KG1 (cell line): ENCODE measurements at regions not wholly inside any gene's neighbourhood (a gene's known extent, or its start where the extent isn't known, plus 50 kb on each side); places are given as distances from the start of the nearest gene placed in this dataset.
"Not testable (repeated sequence)": the region's sequence is repeated elsewhere in the genome, so short reads cannot be mapped to it uniquely, and the experiment has no call there.

Source experiments
- DNase-seq: peaks from one replicate; lab custom pipeline; 2025; lab: John Stamatoyannopoulos, UW

DNA sequence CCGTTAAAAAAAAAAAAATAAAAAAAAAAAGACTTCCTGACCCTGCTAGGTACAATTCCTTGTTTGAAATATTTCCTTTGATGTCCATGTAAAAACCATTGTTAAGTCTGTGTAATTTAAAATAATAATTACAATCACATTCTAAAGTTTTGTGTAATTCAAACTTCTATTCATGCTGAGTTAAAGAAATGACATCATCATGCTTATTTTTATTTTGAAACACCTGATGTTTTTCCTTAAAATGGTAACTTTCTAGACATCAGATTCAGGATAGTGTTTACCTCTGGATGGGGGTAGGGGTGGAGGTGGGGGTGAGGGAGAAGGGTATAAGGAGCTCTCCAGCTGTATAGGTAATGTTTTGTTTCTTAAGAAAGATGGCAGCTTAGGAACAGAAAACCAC, 92.8 kb downstream of the ADCYAP1 start:
- no peak for DNase-seq

DNA sequence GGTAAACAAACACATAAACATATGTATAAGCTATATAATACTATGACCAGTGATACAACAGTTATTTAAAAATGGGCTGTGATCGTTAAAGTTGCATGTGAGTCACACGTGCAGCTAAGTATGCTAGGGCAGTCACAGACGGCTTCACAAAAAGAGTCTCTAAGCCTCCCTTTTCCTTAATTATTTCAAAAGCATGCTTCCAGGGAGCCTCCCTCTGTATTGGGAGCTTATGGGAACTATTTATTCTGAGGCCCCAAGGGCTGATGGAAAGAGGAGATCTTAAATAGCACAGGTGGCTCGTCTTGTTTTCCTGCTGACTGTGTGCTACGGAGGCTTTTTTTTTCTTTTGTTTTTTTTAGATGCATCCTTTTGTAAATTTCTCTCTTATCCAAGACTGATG, 94.3 kb downstream of the ADCYAP1 start:
- DNase-seq: no peak

- DNase-seq: no peak
These were observed 98.0 kb downstream of the ADCYAP1 start for GRCh38 chr18:1002653-1003178.

DNA sequence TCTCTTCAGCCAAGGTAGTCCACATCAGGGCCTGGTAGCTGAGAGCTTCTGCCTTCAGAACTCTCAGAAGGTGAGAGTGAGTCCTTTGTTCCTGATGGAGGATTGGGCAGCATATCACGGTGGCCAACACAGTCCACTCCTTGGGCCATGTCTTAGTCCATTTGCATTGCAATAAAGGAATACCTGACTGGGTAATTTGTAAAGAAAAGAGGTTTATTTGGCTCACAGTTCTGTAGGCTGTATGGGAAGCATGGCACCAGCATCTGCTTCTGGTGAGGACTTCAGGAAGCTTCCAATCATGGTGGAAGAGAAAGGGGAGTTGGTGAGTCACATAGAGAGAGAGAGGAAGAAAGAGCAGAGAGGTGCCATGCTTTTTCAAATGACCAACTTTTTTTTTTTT, 98.8 kb downstream of the ADCYAP1 start:
- DNase-seq: no peak

GRCh38 chr18:1006304-1006703, 101.6 kb downstream of the ADCYAP1 start:
- DNase-seq: no peak

DNA sequence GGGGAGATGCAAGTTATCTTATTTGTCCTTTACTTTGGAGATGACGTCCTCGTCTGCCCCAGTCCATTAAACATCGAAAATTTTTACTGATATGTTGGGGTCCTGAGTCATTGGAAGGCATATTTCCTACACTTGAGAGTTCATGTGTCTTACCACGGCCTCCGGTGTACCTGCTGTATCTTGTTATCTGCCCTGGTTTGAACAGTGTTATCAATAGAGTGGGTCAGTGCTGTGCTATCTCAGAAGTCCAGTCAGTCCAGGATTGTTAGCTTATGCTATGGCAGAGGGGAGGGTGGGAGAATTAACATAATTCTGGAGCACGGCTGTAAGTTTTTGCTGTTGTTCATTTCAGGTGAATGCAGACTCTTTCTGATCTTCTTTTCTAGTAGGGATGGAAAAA, 102.3 kb downstream of the ADCYAP1 start:
- no peak for DNase-seq

DNA sequence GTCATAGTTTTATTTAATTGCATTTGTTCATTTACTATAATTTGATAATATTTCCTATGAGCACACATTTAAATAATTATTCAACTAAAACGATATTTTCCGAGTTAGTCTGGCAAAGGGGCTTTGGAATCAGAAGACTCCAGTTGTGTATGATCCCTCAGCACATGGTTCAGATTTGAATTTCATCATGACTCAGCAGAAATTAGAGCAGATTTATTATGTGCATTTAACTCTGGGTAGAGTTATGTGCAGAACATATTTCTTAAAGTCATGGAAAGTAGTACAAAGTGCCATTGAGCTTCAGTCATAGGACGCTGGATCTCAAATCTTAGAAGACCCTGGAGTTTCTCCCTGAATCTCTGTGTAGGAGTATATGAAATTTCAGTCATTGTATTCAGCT, 106.7 kb downstream of the ADCYAP1 start:
- no peak for DNase-seq

- DNase-seq: no peak
These were observed 108.1 kb downstream of the ADCYAP1 start for GRCh38 chr18:1012775-1013174.

GRCh38 chr18:1013951-1014350, 109.3 kb downstream of the ADCYAP1 start:
- no peak for DNase-seq

GRCh38 chr18:1014509-1014908, 109.8 kb downstream of the ADCYAP1 start:
- DNase-seq: no peak

- no peak for DNase-seq
These were observed 110.4 kb downstream of the ADCYAP1 start for GRCh38 chr18:1014951-1015624.

DNA sequence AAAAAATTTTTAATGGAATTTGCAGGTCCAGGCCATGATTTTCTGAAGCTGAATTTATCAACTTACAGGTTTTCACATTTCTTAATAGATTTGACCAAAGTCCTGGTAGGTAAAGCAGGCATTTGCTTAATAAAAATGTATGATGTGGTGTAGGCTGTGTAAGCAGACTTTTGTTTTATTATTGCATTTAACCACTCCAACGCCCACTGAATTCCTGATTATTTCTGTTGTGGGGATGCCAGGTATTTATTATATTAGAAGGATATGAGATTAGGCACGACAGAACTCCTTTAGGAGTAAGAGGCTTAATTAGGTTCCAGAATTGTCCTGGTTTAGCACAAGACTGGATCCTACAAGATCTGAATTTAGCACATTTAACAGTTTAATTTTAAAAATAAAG, 111.1 kb downstream of the ADCYAP1 start:
- DNase-seq: no peak

GRCh38 chr18:1017227-1018058, 112.8 kb downstream of the ADCYAP1 start:
- no peak for DNase-seq

DNA sequence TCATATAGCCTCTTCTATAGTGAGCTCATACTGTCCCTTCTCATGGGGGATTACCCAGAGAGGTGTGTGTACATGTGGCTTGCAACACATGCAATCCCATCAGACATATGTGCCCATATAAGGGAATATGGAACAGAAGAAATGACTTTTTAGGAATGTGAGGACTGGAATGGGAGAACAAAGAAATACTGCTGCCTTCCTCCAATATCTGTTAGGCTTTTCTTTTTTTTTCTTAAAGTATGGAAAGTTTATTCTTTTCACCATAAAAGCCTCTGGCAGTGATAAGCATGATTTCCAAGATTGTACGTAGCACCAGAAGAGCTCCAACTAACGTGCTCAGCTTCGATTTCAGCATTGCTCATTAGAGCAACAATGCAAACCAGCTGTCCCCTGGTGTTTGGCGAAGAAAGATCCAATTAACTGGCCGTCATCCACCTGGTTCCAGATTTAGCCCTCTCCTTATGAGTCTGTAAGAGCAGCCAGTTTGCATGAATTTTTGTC, 113.6 kb downstream of the ADCYAP1 start:
- DNase-seq: no peak

- DNase-seq: no peak
These were observed 114.5 kb downstream of the ADCYAP1 start for GRCh38 chr18:1019191-1019590.

DNA sequence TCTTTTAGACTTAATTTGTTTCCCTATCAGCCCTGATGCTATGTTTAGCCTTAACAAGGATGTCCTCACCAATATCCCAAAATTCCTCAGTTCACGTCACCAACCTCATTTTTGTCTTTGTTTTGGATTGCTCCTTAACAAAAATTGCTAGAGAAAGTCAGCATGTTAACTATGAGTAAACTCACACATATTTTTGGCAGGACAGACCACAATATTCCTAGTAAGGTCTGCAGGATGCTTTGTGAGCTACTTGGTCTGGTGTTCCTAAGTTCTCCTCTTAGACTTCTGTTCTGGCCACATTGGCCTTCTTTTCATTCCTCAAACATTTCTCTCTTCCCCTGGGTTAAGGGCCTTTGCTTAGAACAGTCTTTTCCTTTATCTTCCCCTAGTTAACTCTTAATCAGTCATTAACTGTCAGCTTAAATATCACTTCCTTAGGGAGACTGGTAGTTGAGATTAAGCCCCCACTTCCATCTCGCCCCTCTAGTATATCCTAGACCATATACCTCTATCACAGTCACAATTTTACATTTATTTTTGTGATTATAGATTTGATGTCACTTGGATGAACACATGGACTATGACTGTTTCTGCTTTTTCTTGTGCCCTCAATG, 116.2 kb downstream of the ADCYAP1 start:
- no peak for DNase-seq

DNA sequence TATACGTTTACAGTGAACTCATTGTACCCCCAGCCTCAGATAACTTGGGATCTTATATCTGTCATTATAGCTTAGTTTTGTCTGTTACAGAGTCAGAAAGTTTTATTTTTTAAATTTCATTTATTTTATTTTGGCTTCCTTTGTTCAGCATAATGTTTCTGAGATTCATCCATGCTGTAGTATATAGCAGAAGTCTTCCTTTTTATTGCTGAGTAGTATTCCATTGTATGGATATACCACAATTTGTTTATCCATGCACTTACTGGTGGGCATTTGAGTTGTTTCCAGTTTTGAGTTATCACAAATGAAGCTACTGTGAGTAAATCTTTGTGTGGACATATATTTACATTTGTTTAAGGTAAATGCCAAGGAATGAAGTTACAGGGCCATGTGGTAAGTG, 122.3 kb downstream of the ADCYAP1 start:
- DNase-seq: no peak

GRCh38 chr18:1033092-1033491, 128.4 kb downstream of the ADCYAP1 start:
- DNase-seq: not testable (repeated sequence)

- no peak for DNase-seq
These were observed 130.3 kb downstream of the ADCYAP1 start for GRCh38 chr18:1034971-1035370.

DNA sequence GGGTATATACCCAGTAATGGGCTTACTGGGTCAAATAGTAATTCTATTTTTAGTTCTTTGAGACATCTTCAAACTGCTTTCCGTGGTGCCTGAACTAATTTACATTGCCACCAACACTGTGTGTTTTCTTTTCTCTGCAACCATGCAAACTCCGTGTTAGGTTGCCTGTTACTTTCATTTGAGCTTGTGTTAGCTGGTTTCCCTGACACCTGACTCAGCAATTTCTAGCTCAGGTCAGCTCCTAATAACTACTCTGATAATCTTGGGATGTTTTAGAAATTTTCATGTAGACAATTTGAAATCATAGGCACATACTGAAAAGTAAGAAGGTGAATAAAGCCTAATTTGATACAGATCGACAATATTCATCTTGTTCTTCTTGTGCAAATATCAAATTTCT, 132.3 kb downstream of the ADCYAP1 start:
- DNase-seq: no peak

GRCh38 chr18:1037776-1038175, 133.1 kb downstream of the ADCYAP1 start:
- no peak for DNase-seq

DNA sequence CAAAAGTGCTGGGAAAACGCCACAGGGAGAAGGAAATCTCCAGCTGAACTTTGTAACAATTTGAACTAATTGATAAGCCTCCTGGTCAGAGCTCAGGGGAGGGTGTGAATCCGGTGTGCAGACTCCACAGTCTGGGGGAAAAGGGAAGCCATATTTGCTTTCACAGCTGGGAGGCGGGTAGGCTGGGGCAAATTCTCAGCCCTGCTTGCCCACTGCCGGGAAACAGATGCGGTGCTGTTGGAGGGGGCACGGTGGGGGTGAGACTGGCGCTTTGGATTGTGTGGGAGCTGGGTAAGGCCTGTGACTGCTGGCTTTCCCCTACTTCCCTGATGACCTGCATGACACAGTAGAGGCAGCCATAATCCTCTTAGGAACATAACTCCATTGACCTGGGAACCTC, 134.8 kb downstream of the ADCYAP1 start:
- DNase-seq: no peak

DNA sequence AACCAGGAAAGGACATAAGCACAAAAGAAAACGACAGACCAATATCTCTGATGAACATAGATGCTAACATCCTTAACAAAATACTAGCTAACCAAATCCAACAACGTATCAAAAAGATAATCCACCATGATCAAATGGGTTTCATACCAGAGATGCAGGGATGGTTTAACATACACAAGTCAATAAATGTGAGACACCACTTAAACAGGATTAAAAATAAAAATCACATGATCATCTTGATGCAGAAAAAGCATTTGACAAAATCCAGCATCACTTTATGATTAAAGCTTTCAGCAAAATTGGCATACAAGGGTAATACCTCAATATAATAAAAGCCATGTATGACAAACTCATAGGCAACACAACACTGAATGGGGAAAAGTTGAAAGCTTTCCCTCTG, 138.4 kb downstream of the ADCYAP1 start:
- DNase-seq: not testable (repeated sequence)
